Fibroblast of lung (primary cell): ENCODE measurements at regions not wholly inside any gene's neighbourhood (a gene's known extent, or its start where the extent isn't known, plus 50 kb on each side); places are given as distances from the start of the nearest gene placed in this dataset.
"Not testable (repeated sequence)": the region's sequence is repeated elsewhere in the genome, so short reads cannot be mapped to it uniquely, and the experiment has no call there.

ENCODE experiments used
- DNase-seq, 2 donors: peaks; one replicate each; pipeline versions ENCODE4 v3.0.0 to v3.0.0-alpha.2; 2010; ENCODE audit warnings: low read depth in 2 of 2
- H2AFZ ChIP-seq: 2 replicates; pipeline ENCODE4 v1.5.1; 2012; ENCODE audit warnings: low read length, control low read depth, inconsistent platforms
- H3K27ac ChIP-seq: 2 replicates; pipeline ENCODE4 v1.5.1; 2011; ENCODE audit warnings: low read length, control low read depth; ENCODE audit not compliant: insufficient read depth
- H3K27me3 ChIP-seq: 2 replicates; pipeline ENCODE4 v1.5.1; 2011; ENCODE audit warnings: mild to moderate bottlenecking, low read length; ENCODE audit not compliant: control insufficient read depth, insufficient read depth
- H3K36me3 ChIP-seq: 2 replicates; pipeline ENCODE4 v1.5.1; 2011; ENCODE audit warnings: low read length; ENCODE audit not compliant: control insufficient read depth, insufficient read depth
- H3K4me1 ChIP-seq: 2 replicates; pipeline ENCODE4 v1.5.1; 2011; ENCODE audit warnings: low read length; ENCODE audit not compliant: control insufficient read depth, insufficient read depth; ENCODE audit errors: extremely low read depth
- H3K4me2 ChIP-seq: 2 replicates; pipeline ENCODE4 v1.5.1; 2011; ENCODE audit warnings: low read length, control low read depth; ENCODE audit not compliant: insufficient read depth; ENCODE audit errors: extremely low read depth
- H3K4me3 ChIP-seq, 4 experiments: fragments of 200-600 bp in 1 of 4; sonication (generic) in 1 of 4; replicated peaks in 1 of 4; 2 replicates each; pipeline ENCODE4 v1.5.1; 2011 to 2016; ENCODE audit warnings: low read length in 4 of 4, low read depth in 3 of 4, mild to moderate bottlenecking in 3 of 4, control low read depth in 2 of 4, inconsistent platforms in 1 of 4, mixed read lengths in 1 of 4; ENCODE audit not compliant: insufficient read depth in 1 of 4; ENCODE audit errors: control extremely low read depth in 1 of 4
- H3K79me2 ChIP-seq: 2 replicates; pipeline ENCODE4 v1.5.1; 2012; ENCODE audit warnings: mild to moderate bottlenecking, low read length, inconsistent platforms; ENCODE audit not compliant: control insufficient read depth, insufficient read depth
- H3K9ac ChIP-seq: 2 replicates; pipeline ENCODE4 v1.5.1; 2011; ENCODE audit warnings: mild to moderate bottlenecking, low read length, control low read depth; ENCODE audit not compliant: insufficient read depth
- H3K9me3 ChIP-seq: 2 replicates; pipeline ENCODE4 v1.5.1; 2012; ENCODE audit warnings: low read depth, low read length; ENCODE audit not compliant: control insufficient read depth, insufficient read depth
- H4K20me1 ChIP-seq: 2 replicates; pipeline ENCODE4 v1.5.1; 2011; ENCODE audit warnings: low read length; ENCODE audit not compliant: control insufficient read depth, insufficient read depth; ENCODE audit errors: extremely low read depth
- CTCF ChIP-seq, 2 donors: IDR thresholded peaks in 1 of 2; conservative IDR thresholded peaks in 1 of 2; 1 replicate in 1 of 2; 2 replicates in 1 of 2; pipeline ENCODE4 v1.5.1; 2011 to 2012; ENCODE audit warnings: low read length in 2 of 2, control low read depth in 1 of 2, inconsistent platforms in 1 of 2, low read depth in 1 of 2, mild to moderate bottlenecking in 1 of 2
- EZH2 ChIP-seq: IDR thresholded peaks from 2 replicates; pipeline ENCODE4 v1.5.1; 2012; ENCODE audit warnings: low read length, control low read depth, mild to moderate bottlenecking; ENCODE audit errors: missing control alignments

GRCh38 chr11:36736103-36736502, 138.1 kb upstream of the RAG2 start:
- Histone ChIP-seq H4K20me1 (no peaks in the 10 kb centered on the region), H3K36me3 (no peaks in the 10 kb centered on the region), H3K9ac (no peak overlapping the region), H3K27me3 (peaks cover 2% of the 10 kb centered on the region), H3K4me2 (no peak overlapping the region), H3K79me2 (no peaks in the 10 kb centered on the region), H3K4me1 (no peaks in the 10 kb centered on the region), H3K9me3 (no peaks in the 10 kb centered on the region), H3K27ac (no peak overlapping the region), H2AFZ (no peak overlapping the region), H3K4me3 (no peak overlapping the region)
- no peak for DNase-seq
- TF ChIP-seq EZH2: no peak

GRCh38 chr11:36733721-36734120, 135.7 kb upstream of the RAG2 start:
- not testable (repeated sequence) for H3K4me2 ChIP-seq, H3K79me2 ChIP-seq, H2AFZ ChIP-seq, H3K9ac ChIP-seq, H3K4me1 ChIP-seq, DNase-seq, H3K27ac ChIP-seq, H4K20me1 ChIP-seq, H3K36me3 ChIP-seq, H3K27me3 ChIP-seq, H3K9me3 ChIP-seq, H3K4me3 ChIP-seq

- Histone ChIP-seq H3K4me2 (no peak overlapping the region), H3K4me3 (no peak overlapping the region), H3K79me2 (no peaks in the 10 kb centered on the region), H3K36me3 (no peaks in the 10 kb centered on the region), H3K27ac (no peak overlapping the region), H3K9ac (no peak overlapping the region), H3K4me1 (no peaks in the 10 kb centered on the region), H3K27me3 (no peaks in the 10 kb centered on the region), H3K9me3 (no peaks in the 10 kb centered on the region), H2AFZ (no peak overlapping the region), H4K20me1 (no peaks in the 10 kb centered on the region)
- no peak for DNase-seq
- TF ChIP-seq CTCF (conservative IDR thresholded peaks at IDR 0.05 in 1 of 2, IDR thresholded peaks at IDR 0.05 in 1 of 2; ENCODE audit: low read depth in 1 of 2, low read length in 2 of 2): no peak
- no peak for TF ChIP-seq EZH2
Observed at GRCh38 chr11:36730761-36731160, 132.7 kb upstream of the RAG2 start.

- H3K27ac ChIP-seq: no peak overlapping the region
- H3K9me3 ChIP-seq: no peaks in the 10 kb centered on the region
- H3K4me2 ChIP-seq: no peak overlapping the region
- H3K27me3 ChIP-seq: no peaks in the 10 kb centered on the region
- no peak overlapping the region for H2AFZ ChIP-seq
- H3K36me3 ChIP-seq: no peaks in the 10 kb centered on the region
- no peaks in the 10 kb centered on the region for H3K4me1 ChIP-seq
- H3K9ac ChIP-seq: no peak overlapping the region
- TF ChIP-seq CTCF (conservative IDR thresholded peaks at IDR 0.05 in 1 of 2, IDR thresholded peaks at IDR 0.05 in 1 of 2; ENCODE audit: low read depth in 1 of 2, low read length in 2 of 2) (no peak), EZH2 (no peak)
- no peaks in the 10 kb centered on the region for H3K79me2 ChIP-seq
- H3K4me3 ChIP-seq: no peak overlapping the region
- DNase-seq: no peak
- H4K20me1 ChIP-seq: no peaks in the 10 kb centered on the region
Observed at GRCh38 chr11:36729825-36730224, 131.8 kb upstream of the RAG2 start.
